22Rv1 (cell line): ENCODE measurements at regions not wholly inside any gene's neighbourhood (a gene's known extent, or its start where the extent isn't known, plus 50 kb on each side); places are given as distances from the start of the nearest gene placed in this dataset.

Experiments used
- H3K27ac ChIP-seq: fragments of 450-650 bp; 2 replicates; pipeline ENCODE4 v1.5.1; 2017
- ZFX ChIP-seq: fragments of 450-650 bp; IDR thresholded peaks from 2 replicates; pipeline ENCODE4 v1.6.1; 2017; ENCODE audit warnings: antibody characterized with exemption, borderline replicate concordance
- TF ChIP-seq, protein P1 (sequence below): fragments of 450-650 bp; IDR thresholded peaks from 2 replicates; pipeline ENCODE4 v1.5.1; 2017; ENCODE audit warnings: mild to moderate bottlenecking

DNA sequence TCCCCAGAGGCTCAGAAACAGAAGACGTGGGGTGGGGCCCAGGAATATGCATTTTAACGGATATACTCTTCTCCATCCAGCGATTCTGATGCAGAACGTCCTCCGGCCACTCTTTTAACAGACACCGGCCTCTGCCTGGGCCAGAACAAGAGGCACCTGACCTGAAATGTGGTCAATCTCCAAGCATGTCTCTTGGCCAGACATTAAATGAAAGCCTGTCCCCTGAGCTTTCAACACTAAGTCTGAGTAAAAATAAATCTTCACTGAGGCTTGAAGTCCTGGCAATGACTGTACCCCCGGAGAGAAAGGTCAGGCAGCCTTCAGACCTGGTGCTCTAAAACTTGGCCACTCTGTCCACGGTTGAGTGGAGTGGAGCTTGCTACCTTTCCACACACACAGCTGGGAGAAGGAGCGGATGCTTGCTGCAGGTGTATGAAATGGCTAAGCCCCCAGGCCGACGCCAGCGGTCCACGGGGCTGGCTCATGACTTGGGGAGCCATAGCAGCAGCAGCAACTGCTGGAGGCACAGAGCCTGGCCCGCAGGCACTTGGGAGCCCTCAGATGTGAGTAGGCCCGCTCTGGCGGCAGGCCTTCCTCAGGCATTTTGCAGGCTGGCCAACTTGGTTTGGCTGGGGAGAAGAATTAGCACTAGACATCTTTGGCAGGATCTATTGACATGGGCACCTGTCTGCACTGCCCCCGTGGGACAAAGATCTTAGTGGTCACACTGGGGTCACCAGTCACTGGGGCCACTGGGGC lies 79.7 kb downstream of the TMEM17 start:
- peak overlapping the region; percentile 66 for H3K27ac ChIP-seq
- TF ChIP-seq, protein P1, sequence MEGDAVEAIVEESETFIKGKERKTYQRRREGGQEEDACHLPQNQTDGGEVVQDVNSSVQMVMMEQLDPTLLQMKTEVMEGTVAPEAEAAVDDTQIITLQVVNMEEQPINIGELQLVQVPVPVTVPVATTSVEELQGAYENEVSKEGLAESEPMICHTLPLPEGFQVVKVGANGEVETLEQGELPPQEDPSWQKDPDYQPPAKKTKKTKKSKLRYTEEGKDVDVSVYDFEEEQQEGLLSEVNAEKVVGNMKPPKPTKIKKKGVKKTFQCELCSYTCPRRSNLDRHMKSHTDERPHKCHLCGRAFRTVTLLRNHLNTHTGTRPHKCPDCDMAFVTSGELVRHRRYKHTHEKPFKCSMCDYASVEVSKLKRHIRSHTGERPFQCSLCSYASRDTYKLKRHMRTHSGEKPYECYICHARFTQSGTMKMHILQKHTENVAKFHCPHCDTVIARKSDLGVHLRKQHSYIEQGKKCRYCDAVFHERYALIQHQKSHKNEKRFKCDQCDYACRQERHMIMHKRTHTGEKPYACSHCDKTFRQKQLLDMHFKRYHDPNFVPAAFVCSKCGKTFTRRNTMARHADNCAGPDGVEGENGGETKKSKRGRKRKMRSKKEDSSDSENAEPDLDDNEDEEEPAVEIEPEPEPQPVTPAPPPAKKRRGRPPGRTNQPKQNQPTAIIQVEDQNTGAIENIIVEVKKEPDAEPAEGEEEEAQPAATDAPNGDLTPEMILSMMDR, result no peak
- TF ChIP-seq ZFX, result no peak

DNA sequence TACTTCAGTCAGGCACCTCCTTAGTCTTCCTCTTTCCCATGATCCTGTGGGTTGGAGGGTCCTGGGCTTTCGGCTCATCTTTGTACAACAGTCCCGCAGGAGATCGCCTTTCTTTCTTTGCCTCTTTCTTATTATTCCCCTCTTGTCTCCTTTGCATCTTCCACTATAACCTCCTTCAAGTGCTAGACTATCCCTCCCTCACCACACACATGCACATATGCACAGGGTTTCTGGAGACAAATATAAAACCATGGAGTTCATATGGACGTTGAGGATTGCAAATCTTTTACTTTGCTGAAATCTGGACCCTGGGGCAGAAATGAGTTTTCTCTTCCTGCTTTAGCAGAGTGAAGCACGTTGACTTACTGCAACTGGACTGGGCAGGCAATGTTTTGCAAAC lies 80.3 kb downstream of the TMEM17 start:
- no peak for TF ChIP-seq ZFX
- TF ChIP-seq, protein P1, result no peak

DNA sequence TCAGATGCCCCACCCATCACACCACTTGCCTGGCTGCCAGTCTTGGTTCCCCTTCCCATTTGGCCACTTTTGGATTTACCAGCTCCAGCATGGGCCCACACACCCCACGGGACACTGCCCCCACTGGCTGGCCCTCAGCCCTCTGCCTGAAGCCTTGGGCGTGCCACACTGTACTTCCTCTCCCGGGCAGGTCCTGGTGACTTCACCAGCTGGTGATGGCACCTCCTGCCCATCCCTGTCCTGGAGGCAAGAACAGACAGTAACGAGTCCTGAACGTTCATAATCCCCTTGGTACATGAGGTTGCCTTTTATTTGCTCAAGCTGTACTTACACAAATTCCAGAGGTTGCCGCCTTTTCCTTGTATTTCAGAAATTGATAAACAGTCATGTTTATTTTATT lies 81.1 kb downstream of the TMEM17 start:
- H3K27ac ChIP-seq, result peak overlapping the region; percentile 66
- no peak for TF ChIP-seq ZFX
- TF ChIP-seq, protein P1, result peak; percentile 25

More for the DNA sequence above, 80.3 kb downstream of the TMEM17 start:
- H3K27ac ChIP-seq, result peak overlapping the region; percentile 66

DNA sequence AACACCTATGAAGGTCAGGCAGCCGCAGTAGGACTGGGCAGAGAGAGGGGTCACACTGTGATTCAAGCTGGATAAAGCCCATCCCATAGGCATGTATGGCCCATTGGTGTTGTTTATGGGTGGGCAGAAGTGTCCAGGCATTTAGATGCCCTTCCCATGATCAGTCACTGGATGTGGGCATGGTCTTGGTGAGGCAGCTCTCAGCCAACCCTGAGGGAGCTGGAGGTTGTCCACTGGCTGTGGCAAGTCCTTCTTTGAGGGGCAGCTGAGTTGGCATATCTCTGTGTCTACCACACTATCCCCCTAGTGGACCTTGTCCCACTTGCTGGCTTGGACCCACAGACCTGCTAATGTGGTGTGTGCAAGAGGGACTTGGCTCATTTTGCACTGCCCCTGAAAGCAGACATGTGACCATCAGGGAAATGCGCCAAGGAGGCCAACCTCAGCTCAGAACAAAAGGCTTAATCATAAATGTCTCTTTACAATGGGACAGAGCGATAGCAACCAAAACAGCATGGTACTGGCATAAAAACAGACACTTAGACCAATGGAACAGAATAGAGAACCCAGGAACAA lies 82.0 kb downstream of the TMEM17 start:
- TF ChIP-seq ZFX, result no peak
- TF ChIP-seq, protein P1, result no peak
- peak overlapping the region; percentile 66 for H3K27ac ChIP-seq

DNA sequence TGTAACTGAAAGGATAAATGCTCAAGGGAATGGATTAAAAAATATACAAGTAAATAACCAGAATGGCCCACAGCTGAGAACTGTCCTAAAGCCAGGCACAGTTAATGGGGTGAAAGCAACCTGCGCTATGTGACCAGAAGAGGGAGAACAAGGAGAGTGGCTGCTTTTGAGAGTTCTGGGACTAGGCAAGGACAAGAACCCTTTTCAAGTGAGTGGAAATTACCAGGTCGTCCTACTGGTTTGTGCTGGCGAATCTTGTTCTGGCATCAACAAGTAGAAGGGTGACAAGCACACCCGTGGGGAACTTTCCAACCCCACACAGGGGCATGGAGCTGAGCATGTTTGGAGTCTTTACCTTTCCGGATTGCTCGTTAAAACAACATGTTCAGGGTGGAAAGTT lies 82.8 kb downstream of the TMEM17 start:
- no peak for TF ChIP-seq ZFX
- TF ChIP-seq, protein P1, result no peak
- peak overlapping the region; percentile 66 for H3K27ac ChIP-seq

DNA sequence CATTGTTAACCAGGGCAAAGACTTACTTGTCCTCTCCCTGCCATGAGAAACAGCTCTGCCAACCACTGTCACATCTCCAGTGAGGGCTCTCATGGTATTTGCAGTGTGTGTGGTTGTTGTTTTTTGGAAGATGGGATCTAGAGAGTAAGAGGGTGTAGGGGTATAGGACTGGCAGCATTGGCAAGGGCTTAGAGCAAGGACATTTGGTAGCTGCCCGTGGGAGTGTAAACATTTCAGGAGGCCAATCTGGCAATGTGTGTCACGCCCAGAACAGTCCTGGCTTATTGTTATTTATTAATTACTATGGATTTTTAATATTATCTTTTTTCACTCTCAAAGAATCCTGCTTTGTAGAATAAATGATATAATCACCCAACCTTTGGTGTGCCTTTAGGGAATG lies 90.5 kb downstream of the TMEM17 start:
- H3K27ac ChIP-seq, result no peak overlapping the region
- no peak for TF ChIP-seq ZFX
- TF ChIP-seq, protein P1, result no peak

DNA sequence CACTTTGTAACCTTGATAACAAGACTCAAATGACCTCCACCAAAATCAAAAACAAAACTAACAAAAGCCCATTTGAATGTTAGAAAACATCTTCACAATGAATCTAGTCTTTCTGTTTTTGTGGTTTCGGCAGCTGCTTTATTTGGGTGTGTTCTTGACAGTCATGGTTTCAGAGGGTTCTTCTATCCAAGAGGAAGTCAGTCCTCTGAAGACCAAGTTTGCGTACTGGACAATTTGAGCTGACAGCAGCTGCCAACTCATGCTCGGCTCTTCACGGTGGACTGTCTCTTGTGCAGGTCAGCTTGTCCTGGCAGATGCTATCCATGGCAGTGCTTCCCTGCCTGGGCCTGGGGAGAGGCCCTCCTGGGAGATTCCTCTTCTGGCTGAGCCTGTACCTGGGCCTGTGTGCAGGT lies 91.0 kb downstream of the TMEM17 start:
- no peak for TF ChIP-seq ZFX
- TF ChIP-seq, protein P1, result no peak
- H3K27ac ChIP-seq, result no peak overlapping the region
